ENCODE measurements at regions not wholly inside any gene's neighbourhood (a gene's known extent, or its start where the extent isn't known, plus 50 kb on each side); places are given as distances from the start of the nearest gene placed in this dataset.

- TF ChIP-seq, protein P1, sequence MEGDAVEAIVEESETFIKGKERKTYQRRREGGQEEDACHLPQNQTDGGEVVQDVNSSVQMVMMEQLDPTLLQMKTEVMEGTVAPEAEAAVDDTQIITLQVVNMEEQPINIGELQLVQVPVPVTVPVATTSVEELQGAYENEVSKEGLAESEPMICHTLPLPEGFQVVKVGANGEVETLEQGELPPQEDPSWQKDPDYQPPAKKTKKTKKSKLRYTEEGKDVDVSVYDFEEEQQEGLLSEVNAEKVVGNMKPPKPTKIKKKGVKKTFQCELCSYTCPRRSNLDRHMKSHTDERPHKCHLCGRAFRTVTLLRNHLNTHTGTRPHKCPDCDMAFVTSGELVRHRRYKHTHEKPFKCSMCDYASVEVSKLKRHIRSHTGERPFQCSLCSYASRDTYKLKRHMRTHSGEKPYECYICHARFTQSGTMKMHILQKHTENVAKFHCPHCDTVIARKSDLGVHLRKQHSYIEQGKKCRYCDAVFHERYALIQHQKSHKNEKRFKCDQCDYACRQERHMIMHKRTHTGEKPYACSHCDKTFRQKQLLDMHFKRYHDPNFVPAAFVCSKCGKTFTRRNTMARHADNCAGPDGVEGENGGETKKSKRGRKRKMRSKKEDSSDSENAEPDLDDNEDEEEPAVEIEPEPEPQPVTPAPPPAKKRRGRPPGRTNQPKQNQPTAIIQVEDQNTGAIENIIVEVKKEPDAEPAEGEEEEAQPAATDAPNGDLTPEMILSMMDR (tag by site-specific recombination; IDR thresholded peaks at IDR 0.05), result no peak
- TF ChIP-seq ZBTB7A (tag by site-specific recombination; IDR thresholded peaks at IDR 0.05; ENCODE audit: low read depth) (no peak), ZSCAN23 (tag by site-specific recombination; IDR thresholded peaks at IDR 0.05) (no peak), SCRT2 (tag by site-specific recombination; IDR thresholded peaks at IDR 0.05) (no peak), ZNF37A (tag by site-specific recombination; IDR thresholded peaks at IDR 0.05) (no peak)
- TF ChIP-seq, protein P2, sequence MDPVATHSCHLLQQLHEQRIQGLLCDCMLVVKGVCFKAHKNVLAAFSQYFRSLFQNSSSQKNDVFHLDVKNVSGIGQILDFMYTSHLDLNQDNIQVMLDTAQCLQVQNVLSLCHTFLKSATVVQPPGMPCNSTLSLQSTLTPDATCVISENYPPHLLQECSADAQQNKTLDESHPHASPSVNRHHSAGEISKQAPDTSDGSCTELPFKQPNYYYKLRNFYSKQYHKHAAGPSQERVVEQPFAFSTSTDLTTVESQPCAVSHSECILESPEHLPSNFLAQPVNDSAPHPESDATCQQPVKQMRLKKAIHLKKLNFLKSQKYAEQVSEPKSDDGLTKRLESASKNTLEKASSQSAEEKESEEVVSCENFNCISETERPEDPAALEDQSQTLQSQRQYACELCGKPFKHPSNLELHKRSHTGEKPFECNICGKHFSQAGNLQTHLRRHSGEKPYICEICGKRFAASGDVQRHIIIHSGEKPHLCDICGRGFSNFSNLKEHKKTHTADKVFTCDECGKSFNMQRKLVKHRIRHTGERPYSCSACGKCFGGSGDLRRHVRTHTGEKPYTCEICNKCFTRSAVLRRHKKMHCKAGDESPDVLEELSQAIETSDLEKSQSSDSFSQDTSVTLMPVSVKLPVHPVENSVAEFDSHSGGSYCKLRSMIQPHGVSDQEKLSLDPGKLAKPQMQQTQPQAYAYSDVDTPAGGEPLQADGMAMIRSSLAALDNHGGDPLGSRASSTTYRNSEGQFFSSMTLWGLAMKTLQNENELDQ (tag by site-specific recombination; IDR thresholded peaks at IDR 0.05; ENCODE audit: low read depth), result no peak
These were observed 778.3 kb upstream of the SORCS1 start for GRCh38 chr10:107942826-107943225.
